LNCaP clone FGC (cell line): ENCODE measurements at regions not wholly inside any gene's neighbourhood (a gene's known extent, or its start where the extent isn't known, plus 50 kb on each side); places are given as distances from the start of the nearest gene placed in this dataset.

ENCODE experiments used
- DNase-seq: peaks from one replicate; pipeline ENCODE4 v3.0.0-alpha.2; 2011; ENCODE audit warnings: low read depth
- H3K4me3 ChIP-seq: 2 replicates; pipeline ENCODE4 v1.5.1; 2011; ENCODE audit warnings: mild to moderate bottlenecking, low read depth, low read length, control low read depth
- TF ChIP-seq, protein P1 (sequence below): IDR thresholded peaks from 2 replicates; pipeline ENCODE4 v1.5.1; 2012; ENCODE audit warnings: mild to moderate bottlenecking; ENCODE audit not compliant: control insufficient read depth, insufficient read depth; ENCODE audit errors: extremely low read depth

- TF ChIP-seq, protein P1, sequence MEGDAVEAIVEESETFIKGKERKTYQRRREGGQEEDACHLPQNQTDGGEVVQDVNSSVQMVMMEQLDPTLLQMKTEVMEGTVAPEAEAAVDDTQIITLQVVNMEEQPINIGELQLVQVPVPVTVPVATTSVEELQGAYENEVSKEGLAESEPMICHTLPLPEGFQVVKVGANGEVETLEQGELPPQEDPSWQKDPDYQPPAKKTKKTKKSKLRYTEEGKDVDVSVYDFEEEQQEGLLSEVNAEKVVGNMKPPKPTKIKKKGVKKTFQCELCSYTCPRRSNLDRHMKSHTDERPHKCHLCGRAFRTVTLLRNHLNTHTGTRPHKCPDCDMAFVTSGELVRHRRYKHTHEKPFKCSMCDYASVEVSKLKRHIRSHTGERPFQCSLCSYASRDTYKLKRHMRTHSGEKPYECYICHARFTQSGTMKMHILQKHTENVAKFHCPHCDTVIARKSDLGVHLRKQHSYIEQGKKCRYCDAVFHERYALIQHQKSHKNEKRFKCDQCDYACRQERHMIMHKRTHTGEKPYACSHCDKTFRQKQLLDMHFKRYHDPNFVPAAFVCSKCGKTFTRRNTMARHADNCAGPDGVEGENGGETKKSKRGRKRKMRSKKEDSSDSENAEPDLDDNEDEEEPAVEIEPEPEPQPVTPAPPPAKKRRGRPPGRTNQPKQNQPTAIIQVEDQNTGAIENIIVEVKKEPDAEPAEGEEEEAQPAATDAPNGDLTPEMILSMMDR, result peak; percentile 83
Measured at GRCh38 chr4:107183155-107183774, 147.2 kb upstream of the DKK2 start.

DNA sequence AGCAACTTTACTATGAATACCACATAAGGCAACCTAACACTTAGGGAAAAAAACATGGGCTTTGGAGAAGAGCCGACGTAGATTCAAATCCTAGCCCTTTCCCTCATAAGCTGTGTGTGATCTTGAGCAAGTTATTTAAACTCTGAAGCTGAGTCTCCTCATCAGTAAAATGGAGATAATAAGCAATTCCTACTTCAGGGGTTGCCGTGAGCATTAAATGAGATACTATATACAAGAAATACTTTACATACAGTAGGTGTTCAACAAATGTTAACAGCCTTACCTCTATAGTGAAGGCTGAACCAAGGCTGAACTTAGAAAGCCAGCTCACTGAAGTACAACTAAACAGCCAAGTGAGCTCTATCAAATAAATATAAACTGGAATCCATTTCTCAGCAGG is 146.2 kb upstream of the DKK2 start:
- DNase-seq, result no peak
- TF ChIP-seq, protein P1, result no peak
- H3K4me3 ChIP-seq, result no peak overlapping the region

More at GRCh38 chr4:107183155-107183774, 147.2 kb upstream of the DKK2 start:
- DNase-seq, result peak; percentile 8
- no peak overlapping the region for H3K4me3 ChIP-seq

DNA sequence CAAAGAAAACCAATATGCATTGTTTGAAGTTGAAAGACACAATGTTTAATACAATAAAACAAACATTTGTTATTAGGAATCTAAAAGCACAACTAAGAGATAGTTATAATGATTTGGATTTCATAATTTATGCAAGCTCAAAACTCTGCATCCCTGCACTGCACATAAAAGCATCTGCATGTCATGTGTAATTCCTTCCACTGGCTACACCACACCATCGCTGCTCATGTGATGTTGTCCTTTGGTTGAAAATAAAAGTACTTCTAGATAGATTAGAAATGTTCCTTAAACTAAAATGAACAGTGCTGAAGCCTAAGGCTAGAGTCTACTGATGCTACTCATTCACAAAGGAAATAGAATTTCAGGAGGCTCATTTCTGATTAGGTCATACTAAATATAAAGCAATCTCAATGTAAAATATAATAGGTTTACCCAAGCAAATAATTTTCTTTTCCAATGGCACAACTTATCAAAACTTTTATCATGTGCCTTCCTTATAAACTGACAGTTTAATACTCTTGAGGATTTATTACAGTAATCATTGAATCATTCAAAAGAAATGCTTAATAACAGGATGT is 130.8 kb upstream of the DKK2 start:
- no peak overlapping the region for H3K4me3 ChIP-seq
- TF ChIP-seq, protein P1, result no peak
- no peak for DNase-seq

DNA sequence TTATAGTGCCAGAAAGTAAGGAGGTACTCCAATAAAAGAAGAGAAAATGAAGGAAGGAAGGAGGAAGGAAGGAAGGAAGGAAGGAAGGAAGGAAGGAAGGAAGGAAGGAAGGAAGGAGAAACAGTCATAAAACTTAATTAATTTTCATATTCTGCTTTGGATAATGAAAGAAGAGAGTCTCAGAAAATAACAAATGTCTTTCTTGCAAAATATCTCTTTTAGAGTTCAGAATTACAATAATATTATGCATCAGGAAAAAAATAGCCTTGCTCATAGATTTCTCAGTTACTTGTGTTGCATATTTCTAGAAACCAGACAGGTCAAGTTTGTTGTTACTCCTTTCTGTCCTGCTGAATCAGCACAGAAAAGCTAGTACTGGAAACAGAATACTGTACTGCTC is 130.1 kb upstream of the DKK2 start:
- no peak overlapping the region for H3K4me3 ChIP-seq
- no peak for DNase-seq
- TF ChIP-seq, protein P1, result no peak

- TF ChIP-seq, protein P1, result no peak
- DNase-seq, result no peak
- no peak overlapping the region for H3K4me3 ChIP-seq
Measured at GRCh38 chr4:107164962-107165475, 128.9 kb upstream of the DKK2 start.

GRCh38 chr4:107156443-107156842 is 120.3 kb upstream of the DKK2 start:
- DNase-seq, result no peak
- TF ChIP-seq, protein P1, result no peak
- no peak overlapping the region for H3K4me3 ChIP-seq
